Stomach (tissue), 8 donors: ENCODE measurements at regions not wholly inside any gene's neighbourhood (a gene's known extent, or its start where the extent isn't known, plus 50 kb on each side); places are given as distances from the start of the nearest gene placed in this dataset.

Experiments used
- DNase-seq, 2 donors: peaks; one replicate each; pipeline versions ENCODE4 v3.0.0 to v3.0.0-alpha.2; 2013 to 2019
- H3K27ac ChIP-seq, 5 donors: fragments of 200-600 bp in 4 of 5; sonication (generic) in 4 of 5; one replicate each; pipeline ENCODE4 v1.5.1; 2013 to 2019; ENCODE audit warnings: mild to moderate bottlenecking in 1 of 5, moderate library complexity in 1 of 5
- H3K27me3 ChIP-seq, 3 donors: fragments of 200-600 bp; sonication (generic); one replicate each; pipeline ENCODE4 v1.5.1; 2017 to 2019; ENCODE audit warnings: mixed run types in 1 of 3
- H3K36me3 ChIP-seq, 4 donors: fragments of 200-600 bp; sonication (generic); 1 replicate in 3 of 4; 2 replicates in 1 of 4; pipeline ENCODE4 v1.5.1; 2016 to 2019
- H3K4me1 ChIP-seq, 4 donors: fragments of 200-600 bp; sonication (generic); one replicate each; pipeline ENCODE4 v1.5.1; 2016 to 2019
- H3K4me3 ChIP-seq, 4 donors: fragments of 200-600 bp; sonication (generic) in 3 of 4; one replicate each; pipeline ENCODE4 v1.5.1; 2016 to 2019; ENCODE audit warnings: mild to moderate bottlenecking in 1 of 4
- H3K9me3 ChIP-seq, 4 donors: fragments of 200-600 bp; sonication (generic); one replicate each; pipeline ENCODE4 v1.5.1; 2016 to 2019
- CTCF ChIP-seq, 7 experiments: fragments of 450-650 bp in 4 of 7; fragments of 200-600 bp in 3 of 7; sonication (generic) in 3 of 7; IDR thresholded peaks; one replicate each; pipeline ENCODE4 v1.5.1; 2016 to 2019; ENCODE audit warnings: antibody characterized with exemption in 7 of 7, control low read depth in 2 of 7, mild to moderate bottlenecking in 1 of 7
- EP300 ChIP-seq: sonication (generic); formaldehyde crosslinking; IDR thresholded peaks from one replicate; pipeline ENCODE4 v1.6.1; 2017; ENCODE audit warnings: antibody characterized with exemption
- POLR2A ChIP-seq, 4 donors: fragments of 450-650 bp; IDR thresholded peaks; one replicate each; pipeline ENCODE4 v1.6.1; 2016; ENCODE audit warnings: antibody characterized with exemption in 4 of 4, control low read depth in 2 of 4, mild to moderate bottlenecking in 1 of 4, moderate library complexity in 1 of 4
- POLR2AphosphoS5 ChIP-seq, 3 donors: sonication (generic); formaldehyde crosslinking; IDR thresholded peaks; one replicate each; pipeline ENCODE4 v1.6.1; 2016; ENCODE audit warnings: antibody characterized with exemption in 3 of 3
- WGBS, 5 donors: extraction: QIAGEN DNeasy Blood & Tissue Kit in 3 of 5; methylation state at CpG; one replicate each; pipeline versions ENCODE4 v1.1.5 to v1.1.7; 2013 to 2018; 5-methylcytosine and 5-hydroxymethylcytosine counted together
- intact Hi-C: fragments of 100-400 bp; cut with DNase I; formaldehyde crosslinking; loops from one replicate; pipeline ENCODE4 v1.15.1; 2023; ENCODE audit warnings: low total_unique reads
- small RNA-seq, 4 donors: library from RNA; depleted of rRNA; stranded (forward); fragments of <200 nt; gene quantifications; one replicate each; pipeline ENCODE3, GENCODE V24; 2016
- donor health status: healthy with polysubstance abuse.
- donor health status: Bipolar disorder and iron deficiency.
- donor health status: healthy.

- TF ChIP-seq CTCF (IDR thresholded peaks at IDR 0.05) (no peak), POLR2A (IDR thresholded peaks at IDR 0.05) (no peak), POLR2AphosphoS5 (IDR thresholded peaks at IDR 0.05) (no peak), EP300 (no peak)
- Histone ChIP-seq H3K36me3 (no peaks in the 10 kb centered on the region), H3K4me1 (no peaks in the 10 kb centered on the region), H3K9me3 (no peaks in the 10 kb centered on the region), H3K4me3 (no peak overlapping the region), H3K27ac (no peak overlapping the region), H3K27me3 (no peaks in the 10 kb centered on the region)
- DNase-seq, result no peak
- intact Hi-C loops, result no loop called here
- WGBS, 5 donors, result 53 to 67% (median 57%) methylated on average over 2 of the region's 2 CpGs
Observed at GRCh38 chr5:11958321-11958720, 54.1 kb upstream of the CTNND2 start.

GRCh38 chr5:11955331-11955730, 51.1 kb upstream of the CTNND2 start:
- H3K4me1 ChIP-seq, result no peaks in the 10 kb centered on the region
- DNase-seq, result no peak
- no peaks in the 10 kb centered on the region for H3K9me3 ChIP-seq
- TF ChIP-seq EP300 (no peak), POLR2AphosphoS5 (IDR thresholded peaks at IDR 0.05) (no peak), CTCF (IDR thresholded peaks at IDR 0.05) (no peak), POLR2A (IDR thresholded peaks at IDR 0.05) (no peak)
- H3K27me3 ChIP-seq, result no peaks in the 10 kb centered on the region
- H3K4me3 ChIP-seq, result no peak overlapping the region
- intact Hi-C loops, result no loop called here
- no peak overlapping the region for H3K27ac ChIP-seq
- H3K36me3 ChIP-seq, result no peaks in the 10 kb centered on the region

Small RNA genes in the stretch of these regions (small RNA-seq; reads per million reads assigned to genes)
- 0 reads per million in 4 donors for gene RNU6-679P
